ENCODE measurements at regions not wholly inside any gene's neighbourhood (a gene's known extent, or its start where the extent isn't known, plus 50 kb on each side); places are given as distances from the start of the nearest gene placed in this dataset.
"Not testable (repeated sequence)": the region's sequence is repeated elsewhere in the genome, so short reads cannot be mapped to it uniquely, and the experiment has no call there.

GRCh38 chr13:64480211-64480610 lies 2749.9 kb downstream of the PCDH9 start:
- Histone ChIP-seq H3K23ac (ENCODE audit: low read length) (no peak overlapping the region), H3K27me3 (ENCODE audit: insufficient read depth, low read length, poor library complexity) (no peaks in the 10 kb centered on the region), H2AK5ac (ENCODE audit: low read length) (no peak overlapping the region), H3K4me3 (ENCODE audit: low read length) (no peak overlapping the region), H3K79me2 (ENCODE audit: control insufficient read depth, insufficient read depth, low read length) (no peaks in the 10 kb centered on the region), H3K36me3 (ENCODE audit: control insufficient read depth, insufficient read depth, low read length) (no peaks in the 10 kb centered on the region), H3K4me2 (ENCODE audit: low read length) (no peak overlapping the region), H2BK5ac (ENCODE audit: low read length) (no peak overlapping the region), H3K18ac (ENCODE audit: low read length) (no peak overlapping the region), H3K4me1 (ENCODE audit: control insufficient read depth, low read depth, low read length) (no peaks in the 10 kb centered on the region), H3K56ac (ENCODE audit: low read length) (no peak overlapping the region), H4K5ac (ENCODE audit: low read length) (no peak overlapping the region), H3K27ac (ENCODE audit: low read depth, low read length) (no peak overlapping the region), H3K79me1 (ENCODE audit: low read length) (no peaks in the 10 kb centered on the region), H2BK15ac (replicated peaks; ENCODE audit: low read depth) (no peak overlapping the region), H3K9ac (ENCODE audit: low read length) (no peak overlapping the region), H4K8ac (ENCODE audit: low read depth, low read length) (no peak overlapping the region), H2BK120ac (ENCODE audit: low read depth, low read length) (no peak overlapping the region), H3K4ac (ENCODE audit: low read depth, low read length) (no peak overlapping the region)
- no CpG with 5 or more reads among the region's 1 CpG for WGBS (ENCODE audit: extremely low coverage, insufficient coverage, low lambda C conversion rate)
- no peak for DNase-seq

DNA sequence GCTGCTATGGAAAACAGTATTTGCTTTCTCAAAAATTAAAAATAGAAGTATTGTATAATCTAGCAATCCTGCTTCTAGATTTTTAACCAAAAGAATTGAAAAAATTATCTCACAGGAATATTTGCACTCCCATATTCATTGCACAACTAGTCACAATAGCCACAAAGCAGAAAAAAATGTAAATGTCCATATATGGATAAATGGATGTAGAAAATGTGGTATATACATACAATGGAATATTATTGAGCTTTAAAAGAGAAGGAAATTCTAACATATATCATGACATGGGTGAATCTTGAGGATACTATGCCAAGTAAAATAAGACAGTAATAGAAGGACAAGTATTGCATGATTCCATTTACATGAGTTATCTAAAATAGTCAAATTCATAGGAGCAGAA lies 2753.0 kb downstream of the PCDH9 start:
- Histone ChIP-seq H3K27ac (ENCODE audit: low read depth, low read length) (no peak overlapping the region), H3K79me2 (ENCODE audit: control insufficient read depth, insufficient read depth, low read length) (no peaks in the 10 kb centered on the region), H4K5ac (ENCODE audit: low read length) (no peak overlapping the region), H2BK5ac (ENCODE audit: low read length) (no peak overlapping the region), H3K27me3 (ENCODE audit: insufficient read depth, low read length, poor library complexity) (no peaks in the 10 kb centered on the region), H4K8ac (ENCODE audit: low read depth, low read length) (no peak overlapping the region), H3K18ac (ENCODE audit: low read length) (no peak overlapping the region), H2BK15ac (replicated peaks; ENCODE audit: low read depth) (no peak overlapping the region), H3K36me3 (ENCODE audit: control insufficient read depth, insufficient read depth, low read length) (no peaks in the 10 kb centered on the region), H3K4me2 (ENCODE audit: low read length) (no peak overlapping the region), H3K4me3 (ENCODE audit: low read length) (no peak overlapping the region), H3K79me1 (ENCODE audit: low read length) (no peaks in the 10 kb centered on the region), H3K4me1 (ENCODE audit: control insufficient read depth, low read depth, low read length) (no peaks in the 10 kb centered on the region), H3K9ac (ENCODE audit: low read length) (no peak overlapping the region), H3K23ac (ENCODE audit: low read length) (no peak overlapping the region), H3K56ac (ENCODE audit: low read length) (no peak overlapping the region), H3K4ac (ENCODE audit: low read depth, low read length) (no peak overlapping the region), H2AK5ac (ENCODE audit: low read length) (no peak overlapping the region), H2BK120ac (ENCODE audit: low read depth, low read length) (no peak overlapping the region)
- no peak for DNase-seq

DNA sequence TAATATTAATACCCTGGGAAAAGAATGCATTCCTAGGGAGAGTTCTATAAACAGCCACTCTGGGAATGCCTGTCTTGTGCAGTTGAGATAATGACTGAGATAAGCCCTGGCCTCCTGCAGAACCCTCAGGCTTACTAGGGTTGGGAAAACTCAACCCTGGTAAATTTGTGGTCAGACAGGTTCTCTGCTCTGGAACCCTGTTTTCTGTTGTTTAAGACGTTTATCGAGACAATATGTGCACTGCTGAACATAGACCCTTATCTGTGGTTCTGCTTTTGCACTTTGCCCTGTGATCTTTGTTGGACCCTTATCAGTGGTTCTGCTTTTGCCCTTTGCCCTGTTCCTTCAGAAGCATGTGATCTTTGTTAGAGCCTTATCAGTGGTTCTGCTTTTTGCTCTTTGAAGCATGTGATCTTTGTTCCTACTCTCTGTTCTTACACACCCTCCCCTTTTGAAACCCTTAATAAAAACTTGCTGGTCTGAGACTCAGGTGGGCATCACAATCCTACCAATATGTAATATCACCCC lies 2754.0 kb downstream of the PCDH9 start:
- H4K8ac ChIP-seq (ENCODE audit: low read depth, low read length); H3K18ac ChIP-seq (ENCODE audit: low read length); H3K4me2 ChIP-seq (ENCODE audit: low read length); H4K5ac ChIP-seq (ENCODE audit: low read length); H3K23ac ChIP-seq (ENCODE audit: low read length); H3K27ac ChIP-seq (ENCODE audit: low read depth, low read length); H3K4ac ChIP-seq (ENCODE audit: low read depth, low read length); H2AK5ac ChIP-seq (ENCODE audit: low read length); H3K4me1 ChIP-seq (ENCODE audit: control insufficient read depth, low read depth, low read length); H3K9ac ChIP-seq (ENCODE audit: low read length); H3K79me1 ChIP-seq (ENCODE audit: low read length); H2BK120ac ChIP-seq (ENCODE audit: low read depth, low read length); H3K79me2 ChIP-seq (ENCODE audit: control insufficient read depth, insufficient read depth, low read length); H3K4me3 ChIP-seq (ENCODE audit: low read length); DNase-seq; H3K36me3 ChIP-seq (ENCODE audit: control insufficient read depth, insufficient read depth, low read length); H3K27me3 ChIP-seq (ENCODE audit: insufficient read depth, low read length, poor library complexity); H2BK5ac ChIP-seq (ENCODE audit: low read length); H2BK15ac ChIP-seq (replicated peaks; ENCODE audit: low read depth); H3K56ac ChIP-seq (ENCODE audit: low read length): not testable (repeated sequence)
- WGBS (ENCODE audit: extremely low coverage, insufficient coverage, low lambda C conversion rate) = no CpG with 5 or more reads among the region's 2 CpGs

DNA sequence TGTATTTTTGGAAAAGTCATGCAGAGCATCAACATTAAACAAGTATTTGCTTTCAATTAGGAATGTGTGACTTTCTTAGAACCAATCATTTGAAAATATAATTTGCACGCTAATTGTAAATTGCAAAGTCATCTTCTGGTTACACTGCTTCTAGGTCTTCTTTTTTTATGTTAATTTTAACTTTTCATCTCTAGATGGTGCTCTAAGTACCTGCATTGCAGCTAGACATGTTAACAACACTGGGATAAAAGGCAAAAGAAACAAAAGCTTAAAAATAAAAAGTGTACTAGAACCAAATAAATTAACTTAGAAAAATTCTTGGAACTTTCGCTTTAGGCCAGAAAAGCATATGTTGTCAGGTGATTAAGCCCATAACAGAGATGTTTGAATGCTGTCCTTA lies 2758.2 kb downstream of the PCDH9 start:
- no peak overlapping the region for H2BK5ac ChIP-seq (ENCODE audit: low read length)
- no CpG with 5 or more reads among the region's 2 CpGs for WGBS (ENCODE audit: extremely low coverage, insufficient coverage, low lambda C conversion rate)

DNA sequence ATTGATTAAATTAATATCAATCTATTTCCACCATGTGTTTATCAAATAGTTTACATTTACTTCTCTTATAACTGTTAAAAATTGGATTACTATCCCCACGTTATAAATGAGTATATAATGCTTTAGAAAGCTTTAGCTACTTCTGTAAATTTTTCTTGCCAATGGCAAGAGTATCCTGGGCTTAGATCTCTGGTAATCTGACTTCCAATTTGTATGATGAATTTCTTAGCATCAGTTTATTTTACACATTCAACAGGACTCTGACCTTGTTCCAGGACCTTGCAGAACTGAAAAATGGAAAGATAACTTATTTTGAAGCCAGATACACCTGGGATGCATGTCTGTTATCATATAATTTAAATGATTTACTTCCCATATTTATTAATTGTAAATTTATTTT lies 2759.4 kb downstream of the PCDH9 start:
- Histone ChIP-seq H3K4me1 (ENCODE audit: control insufficient read depth, low read depth, low read length) (no peaks in the 10 kb centered on the region), H2BK5ac (ENCODE audit: low read length) (no peak overlapping the region), H3K9ac (ENCODE audit: low read length) (no peak overlapping the region), H3K79me1 (ENCODE audit: low read length) (no peaks in the 10 kb centered on the region), H3K23ac (ENCODE audit: low read length) (no peak overlapping the region), H3K27me3 (ENCODE audit: insufficient read depth, low read length, poor library complexity) (no peaks in the 10 kb centered on the region), H4K5ac (ENCODE audit: low read length) (no peak overlapping the region), H3K18ac (ENCODE audit: low read length) (no peak overlapping the region), H3K4me3 (ENCODE audit: low read length) (no peak overlapping the region), H3K56ac (ENCODE audit: low read length) (no peak overlapping the region), H2BK15ac (replicated peaks; ENCODE audit: low read depth) (no peak overlapping the region), H3K79me2 (ENCODE audit: control insufficient read depth, insufficient read depth, low read length) (no peaks in the 10 kb centered on the region), H3K27ac (ENCODE audit: low read depth, low read length) (no peak overlapping the region), H4K8ac (ENCODE audit: low read depth, low read length) (no peak overlapping the region), H2AK5ac (ENCODE audit: low read length) (no peak overlapping the region), H3K4me2 (ENCODE audit: low read length) (no peak overlapping the region), H3K36me3 (ENCODE audit: control insufficient read depth, insufficient read depth, low read length) (no peaks in the 10 kb centered on the region), H2BK120ac (ENCODE audit: low read depth, low read length) (no peak overlapping the region), H3K4ac (ENCODE audit: low read depth, low read length) (no peak overlapping the region)
- DNase-seq = no peak
- WGBS (ENCODE audit: extremely low coverage, insufficient coverage, low lambda C conversion rate) = no CpG with 5 or more reads among the region's 1 CpG

More for the DNA sequence above, 2758.2 kb downstream of the PCDH9 start:
- Histone ChIP-seq H3K9ac (ENCODE audit: low read length) (no peak overlapping the region), H2BK15ac (replicated peaks; ENCODE audit: low read depth) (no peak overlapping the region), H4K5ac (ENCODE audit: low read length) (no peak overlapping the region), H3K23ac (ENCODE audit: low read length) (no peak overlapping the region), H3K27me3 (ENCODE audit: insufficient read depth, low read length, poor library complexity) (no peaks in the 10 kb centered on the region), H3K18ac (ENCODE audit: low read length) (no peak overlapping the region), H3K4ac (ENCODE audit: low read depth, low read length) (no peak overlapping the region), H3K27ac (ENCODE audit: low read depth, low read length) (no peak overlapping the region), H3K79me2 (ENCODE audit: control insufficient read depth, insufficient read depth, low read length) (no peaks in the 10 kb centered on the region), H2BK120ac (ENCODE audit: low read depth, low read length) (no peak overlapping the region), H3K4me3 (ENCODE audit: low read length) (no peak overlapping the region), H4K8ac (ENCODE audit: low read depth, low read length) (no peak overlapping the region), H3K56ac (ENCODE audit: low read length) (no peak overlapping the region), H3K4me1 (ENCODE audit: control insufficient read depth, low read depth, low read length) (no peaks in the 10 kb centered on the region), H3K79me1 (ENCODE audit: low read length) (no peaks in the 10 kb centered on the region), H3K36me3 (ENCODE audit: control insufficient read depth, insufficient read depth, low read length) (no peaks in the 10 kb centered on the region), H2AK5ac (ENCODE audit: low read length) (no peak overlapping the region), H3K4me2 (ENCODE audit: low read length) (no peak overlapping the region)
- DNase-seq = peak; percentile 46

DNA sequence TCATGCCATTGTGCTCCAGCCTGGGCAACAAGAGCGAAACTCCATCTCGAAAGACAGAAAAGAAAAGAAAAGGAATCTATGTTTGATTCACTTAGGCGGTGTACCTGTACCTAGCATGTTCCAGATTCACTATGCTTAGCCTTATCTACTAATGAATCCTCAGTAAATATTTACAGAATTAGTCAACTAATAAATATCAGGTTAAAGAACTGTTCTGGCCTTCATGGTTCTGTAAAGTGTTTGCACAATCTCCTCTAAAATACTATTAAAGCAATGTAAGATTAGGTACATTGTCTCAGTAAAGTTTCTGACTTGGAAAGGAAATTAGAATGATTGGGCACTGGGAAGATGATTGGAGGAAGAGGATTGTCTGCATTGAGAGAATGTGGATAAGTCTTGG lies 2770.4 kb downstream of the PCDH9 start:
- Histone ChIP-seq H3K9ac (ENCODE audit: low read length) (no peak overlapping the region), H2AK5ac (ENCODE audit: low read length) (no peak overlapping the region), H3K27me3 (ENCODE audit: insufficient read depth, low read length, poor library complexity) (no peaks in the 10 kb centered on the region), H3K23ac (ENCODE audit: low read length) (no peak overlapping the region), H3K4me3 (ENCODE audit: low read length) (no peak overlapping the region), H3K79me2 (ENCODE audit: control insufficient read depth, insufficient read depth, low read length) (no peaks in the 10 kb centered on the region), H2BK120ac (ENCODE audit: low read depth, low read length) (no peak overlapping the region), H4K5ac (ENCODE audit: low read length) (no peak overlapping the region), H4K8ac (ENCODE audit: low read depth, low read length) (no peak overlapping the region), H3K4me2 (ENCODE audit: low read length) (no peak overlapping the region), H2BK15ac (replicated peaks; ENCODE audit: low read depth) (no peak overlapping the region), H3K18ac (ENCODE audit: low read length) (no peak overlapping the region), H3K79me1 (ENCODE audit: low read length) (no peaks in the 10 kb centered on the region), H3K27ac (ENCODE audit: low read depth, low read length) (no peak overlapping the region), H3K4me1 (ENCODE audit: control insufficient read depth, low read depth, low read length) (no peaks in the 10 kb centered on the region), H3K56ac (ENCODE audit: low read length) (no peak overlapping the region), H3K36me3 (ENCODE audit: control insufficient read depth, insufficient read depth, low read length) (no peaks in the 10 kb centered on the region), H2BK5ac (ENCODE audit: low read length) (no peak overlapping the region), H3K4ac (ENCODE audit: low read depth, low read length) (no peak overlapping the region)
- DNase-seq = no peak
- no CpG with 5 or more reads among the region's 3 CpGs for WGBS (ENCODE audit: extremely low coverage, insufficient coverage, low lambda C conversion rate)
